DMS114 treated with DMSO at 0.1 percent for 48 hours (cell line): ENCODE measurements at regions not wholly inside any gene's neighbourhood (a gene's known extent, or its start where the extent isn't known, plus 50 kb on each side); places are given as distances from the start of the nearest gene placed in this dataset.

Experiments used
- DNase-seq: peaks from one replicate; lab custom pipeline; 2025; ENCODE audit not compliant: unreplicated experiment; lab: John Stamatoyannopoulos, UW

DNA sequence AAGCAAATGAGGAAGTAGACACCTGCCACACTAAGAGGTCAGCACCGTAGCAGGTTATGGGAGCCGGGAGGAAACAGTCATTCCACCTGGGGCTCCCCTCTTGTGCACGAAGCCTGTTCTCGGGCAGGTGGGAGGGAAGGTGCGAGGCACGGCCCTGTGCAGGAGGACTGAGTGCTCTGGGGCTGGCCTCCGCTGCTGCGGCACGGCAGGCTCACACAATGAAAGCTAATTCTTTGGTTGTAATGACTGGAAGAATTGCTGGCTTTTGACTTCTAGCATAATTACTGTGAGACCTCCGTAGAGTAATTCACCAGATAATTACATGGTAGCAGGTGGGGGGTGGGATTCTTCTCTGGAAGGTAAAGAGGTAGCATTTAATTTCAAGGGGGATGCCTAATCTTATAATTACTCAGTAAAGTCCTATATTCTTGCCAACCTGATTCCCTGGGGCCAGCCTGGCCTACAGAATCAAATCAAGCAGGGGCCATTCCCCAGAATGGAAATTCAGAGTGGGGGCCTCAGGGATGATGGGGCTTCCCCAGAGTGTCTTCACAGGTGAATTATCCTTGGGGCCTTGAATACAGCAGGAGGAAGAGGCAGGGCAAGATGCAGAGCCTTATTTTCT lies 129.1 kb downstream of the TPRA1 start:
- DNase-seq, result no peak

DNA sequence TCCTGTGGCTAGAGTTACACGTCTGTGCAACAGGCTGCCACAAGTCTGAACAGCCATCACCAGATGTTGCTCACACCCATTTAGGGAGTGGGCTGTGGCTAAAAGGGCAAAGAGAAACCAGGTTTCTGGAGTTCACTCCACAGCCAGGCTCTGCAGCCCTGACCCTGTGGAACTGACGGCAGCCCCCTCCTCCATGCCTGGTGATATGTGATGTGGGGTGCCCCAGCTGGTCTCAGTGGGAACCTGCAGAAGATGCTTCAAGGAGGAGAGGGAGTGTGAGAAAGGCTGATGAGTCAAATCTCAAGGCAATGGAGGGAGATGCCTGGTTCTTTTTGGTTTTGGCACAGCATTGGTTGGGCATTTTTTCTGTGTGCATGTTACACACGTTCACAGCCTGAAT lies 130.6 kb downstream of the TPRA1 start:
- no peak for DNase-seq

GRCh38 chr3:127458696-127459604 lies 131.6 kb downstream of the TPRA1 start:
- no peak for DNase-seq

- DNase-seq, result no peak
Observed at GRCh38 chr3:127457546-127458145, 132.9 kb downstream of the TPRA1 start.

DNA sequence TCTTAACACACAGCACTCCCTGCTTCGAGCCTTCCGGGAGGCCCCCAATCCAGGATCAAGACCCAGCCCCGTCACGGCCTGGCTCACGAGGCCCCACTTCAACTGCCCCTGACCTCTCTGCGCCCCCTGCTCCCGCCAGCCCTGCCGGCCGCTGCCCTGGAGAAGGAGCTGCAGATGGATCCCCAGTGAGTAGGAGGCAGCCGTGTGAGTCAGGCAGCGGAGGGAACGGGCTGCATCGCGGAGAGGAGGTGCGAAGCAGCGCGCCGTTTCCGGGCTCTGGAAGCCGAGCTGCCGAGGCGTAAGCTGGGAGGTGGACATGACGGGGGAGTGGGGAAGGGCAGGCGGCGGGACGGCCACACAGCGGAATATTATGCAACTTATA lies 133.4 kb downstream of the TPRA1 start:
- no peak for DNase-seq

GRCh38 chr3:127456471-127457093 lies 134.0 kb downstream of the TPRA1 start:
- DNase-seq, result no peak

DNA sequence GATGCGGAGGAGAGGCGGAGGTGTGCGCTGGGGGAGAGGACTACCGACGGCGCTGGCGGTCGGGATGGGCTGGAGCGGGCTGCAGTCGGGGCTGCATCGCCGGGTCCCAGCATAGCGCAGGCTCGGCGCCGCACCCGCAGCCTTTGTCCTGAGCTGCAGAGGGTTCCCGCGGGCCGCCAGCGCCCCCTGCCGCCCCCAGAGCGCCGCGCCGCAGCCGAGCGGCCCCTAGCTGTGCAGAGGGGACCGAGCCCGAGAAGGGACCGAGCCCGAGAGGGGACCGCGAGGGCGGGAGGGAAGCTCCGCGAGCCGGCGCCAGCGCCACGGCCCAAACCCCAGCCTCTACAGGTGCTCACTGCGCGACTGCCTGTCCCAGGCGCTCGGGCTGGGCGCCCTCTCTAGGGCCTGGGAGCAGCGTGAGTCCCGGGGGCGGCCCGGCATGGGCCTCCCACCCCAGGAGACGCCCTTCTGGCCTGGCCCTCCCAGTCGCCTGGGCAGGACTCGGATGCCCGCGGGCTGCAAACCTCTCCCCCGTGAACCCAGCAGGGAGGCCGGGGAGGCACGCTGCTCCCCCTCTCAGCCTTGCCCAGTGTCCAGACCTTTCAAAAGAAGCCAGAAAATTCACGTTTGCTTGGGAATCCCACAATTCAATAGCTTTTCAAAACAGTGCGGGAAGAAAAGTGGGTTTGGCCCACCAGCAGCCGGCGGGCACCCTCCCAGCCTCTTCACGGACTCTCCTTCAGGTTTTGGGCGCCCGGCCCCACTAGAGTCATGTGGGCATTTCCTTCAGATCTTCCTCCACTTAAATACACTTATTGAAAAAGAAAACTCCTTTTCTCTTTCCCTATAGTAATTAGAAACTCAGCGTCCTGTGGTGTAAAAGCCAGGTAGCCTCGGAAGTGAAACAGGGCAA lies 134.7 kb downstream of the TPRA1 start:
- peak; percentile 53 for DNase-seq

GRCh38 chr3:127454968-127455367 lies 135.6 kb downstream of the TPRA1 start:
- no peak for DNase-seq

DNA sequence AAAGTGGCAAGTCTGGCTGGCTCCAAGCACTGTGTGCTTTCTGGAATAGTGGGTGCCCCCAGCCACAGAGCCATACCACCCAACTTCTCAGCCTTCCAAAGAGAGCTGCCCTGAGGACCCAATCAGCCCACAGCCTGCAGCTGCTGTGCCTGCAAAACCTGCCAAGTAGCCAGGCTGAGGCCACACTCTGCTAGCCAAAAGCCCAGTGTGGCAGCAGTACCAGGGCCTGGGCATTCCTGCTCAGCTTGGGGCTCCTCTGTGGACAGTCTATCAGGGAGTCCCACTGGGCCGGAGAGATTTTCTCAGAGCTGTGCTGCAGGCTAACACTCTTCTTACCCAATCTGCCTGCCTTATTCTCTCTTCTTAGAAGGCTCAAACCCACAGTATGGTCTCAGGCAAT lies 136.5 kb downstream of the TPRA1 start:
- no peak for DNase-seq

DNA sequence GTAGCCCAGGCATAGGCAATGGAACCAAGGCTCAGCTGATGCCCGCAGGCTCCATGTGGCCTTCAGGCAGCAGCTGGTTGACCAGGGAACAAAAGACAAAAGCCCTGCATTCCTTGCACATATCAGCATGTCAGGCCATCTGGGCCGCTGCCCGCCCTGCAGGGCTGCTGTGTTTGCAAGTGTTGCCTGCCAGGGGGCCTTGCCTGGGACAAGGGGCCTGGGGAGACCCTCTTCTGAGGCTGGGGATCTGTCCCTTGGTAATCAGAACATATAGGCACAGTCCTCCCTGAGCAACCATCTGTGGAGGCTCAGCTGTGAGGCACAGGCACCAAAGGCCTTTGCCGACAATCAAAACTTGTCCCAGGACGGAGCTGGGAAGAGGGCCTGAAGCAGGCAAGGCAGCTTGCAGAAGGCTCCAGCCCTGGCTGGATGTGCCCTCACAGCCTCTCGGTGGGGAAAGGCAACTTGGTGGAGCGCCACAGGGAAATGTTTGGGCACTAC lies 138.2 kb downstream of the TPRA1 start:
- DNase-seq, result no peak

DNA sequence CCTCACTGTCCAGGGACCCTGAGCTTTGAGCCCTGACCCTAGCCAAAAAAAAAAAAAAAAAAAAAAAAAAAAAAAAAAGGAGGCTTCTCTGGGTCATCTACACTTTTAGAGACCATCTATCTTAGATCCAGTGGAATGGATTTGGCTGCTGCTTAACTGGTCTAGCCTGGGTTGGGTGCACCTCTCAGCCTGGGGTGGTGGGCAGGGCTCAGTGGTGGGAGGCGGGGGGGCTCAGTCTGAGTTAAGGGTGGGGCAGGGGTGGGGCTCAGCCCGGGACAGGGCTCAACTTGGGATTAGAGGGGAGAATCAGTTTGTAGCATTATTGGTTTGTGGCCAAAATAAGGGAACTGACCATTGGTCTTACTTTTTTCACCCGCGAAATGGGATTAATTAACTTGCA lies 139.2 kb downstream of the TPRA1 start:
- no peak for DNase-seq

- no peak for DNase-seq
Observed at GRCh38 chr3:127450331-127450730, 140.2 kb downstream of the TPRA1 start.

DNA sequence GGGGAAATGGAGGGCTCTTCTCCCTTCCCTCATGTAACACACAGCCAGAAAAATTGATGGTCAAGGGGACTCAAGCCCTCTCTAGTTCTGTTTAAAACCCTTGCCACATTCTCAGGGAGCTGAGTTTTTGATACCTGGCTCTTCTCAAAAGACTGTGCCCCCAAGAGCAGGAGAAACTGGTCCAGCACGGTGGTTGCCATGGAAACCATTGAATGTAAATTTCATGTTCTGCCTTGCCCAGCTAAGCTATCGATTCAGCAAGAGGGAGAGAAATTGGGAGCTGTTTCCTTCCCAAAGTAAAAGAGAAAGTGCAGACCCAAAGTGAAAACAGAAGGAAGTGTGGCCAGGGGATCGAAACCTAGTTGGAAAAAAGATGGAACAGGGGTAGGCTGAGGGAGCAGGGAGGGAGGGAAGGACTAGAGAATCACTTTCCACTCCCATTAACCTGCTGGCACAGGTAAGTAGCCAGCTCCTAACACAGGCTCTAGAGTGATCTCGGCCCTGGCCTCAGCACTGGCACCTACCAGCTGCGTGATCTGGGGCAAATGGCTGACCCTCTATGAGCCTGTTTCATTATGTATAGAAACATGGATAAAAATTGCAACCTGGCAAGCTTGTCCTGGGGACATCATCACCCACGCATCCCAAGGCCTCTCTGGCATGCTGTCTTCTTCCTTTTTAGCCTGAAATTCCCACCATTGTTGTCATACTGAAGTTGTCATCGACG lies 140.9 kb downstream of the TPRA1 start:
- no peak for DNase-seq

GRCh38 chr3:127448671-127449070 lies 141.9 kb downstream of the TPRA1 start:
- DNase-seq, result no peak

DNA sequence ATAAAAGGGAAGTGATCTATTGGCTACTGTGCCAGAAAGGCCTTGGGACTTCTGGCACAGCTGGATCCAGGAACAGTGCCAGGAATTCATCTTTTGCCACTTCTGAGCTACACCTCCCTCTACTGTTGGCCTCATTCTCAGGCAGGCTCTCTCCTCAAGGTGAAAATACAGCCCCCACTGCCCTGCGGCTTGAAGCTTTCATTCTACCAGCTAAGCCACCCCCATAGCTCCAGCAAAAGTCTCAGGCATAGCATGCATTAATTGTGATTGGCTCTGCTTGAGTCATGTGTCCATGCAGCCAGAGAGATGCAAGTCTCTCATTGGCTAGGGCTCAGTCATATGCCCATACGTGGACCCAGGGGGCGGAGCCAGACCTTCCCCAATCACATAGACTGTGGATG lies 142.4 kb downstream of the TPRA1 start:
- DNase-seq, result no peak

- no peak for DNase-seq
Observed at GRCh38 chr3:127446756-127447155, 143.8 kb downstream of the TPRA1 start.

DNA sequence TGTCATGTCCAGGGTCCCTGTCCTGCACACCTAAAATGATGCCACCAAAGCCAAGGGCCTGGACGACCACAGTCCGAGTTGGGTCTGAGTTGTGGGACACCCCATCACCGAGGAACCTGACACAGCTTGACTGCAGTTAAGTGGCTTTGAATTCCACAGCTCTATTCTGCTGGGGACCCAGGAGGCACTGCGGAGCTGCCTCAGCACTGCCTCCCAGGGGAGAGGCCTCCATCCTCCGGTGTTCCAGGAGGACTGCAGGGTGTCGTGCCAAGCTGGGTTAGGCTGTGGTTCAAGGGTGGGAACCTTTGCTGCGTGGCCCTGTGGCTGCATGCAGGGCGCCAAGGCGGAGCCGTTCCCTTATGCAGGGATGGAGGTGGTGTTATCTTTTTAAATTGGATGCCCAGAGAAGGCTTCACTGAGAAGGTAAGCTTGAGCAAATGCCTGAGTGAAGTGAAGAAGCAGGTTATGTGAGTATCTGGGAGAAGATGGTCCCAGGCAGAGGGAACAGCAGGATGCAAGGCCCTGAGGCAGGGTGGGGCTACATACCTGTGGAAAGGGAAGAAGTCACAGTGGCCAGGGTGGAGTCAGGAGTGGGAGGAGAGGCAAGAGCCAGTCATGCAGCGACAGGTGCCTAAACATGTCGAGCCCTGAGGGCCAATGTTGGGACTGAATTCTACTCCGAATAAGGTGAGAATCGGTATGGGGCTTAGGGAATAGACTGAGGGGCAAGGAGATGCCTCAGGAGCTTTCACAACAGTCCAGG lies 144.8 kb downstream of the TPRA1 start:
- DNase-seq, result no peak

- DNase-seq, result no peak
Observed at GRCh38 chr3:127444761-127445160, 145.8 kb downstream of the TPRA1 start.
